HG02981 (cell line): ENCODE measurements at regions not wholly inside any gene's neighbourhood (a gene's known extent, or its start where the extent isn't known, plus 50 kb on each side); places are given as distances from the start of the nearest gene placed in this dataset.

Experiments
- ATAC-seq: cut with Tn5 transposase; IDR thresholded peaks from one replicate; pipeline ENCODE4 v1.9.1; 2021; ENCODE audit warnings: mild to moderate bottlenecking, moderate library complexity; ENCODE audit not compliant: unreplicated experiment

DNA sequence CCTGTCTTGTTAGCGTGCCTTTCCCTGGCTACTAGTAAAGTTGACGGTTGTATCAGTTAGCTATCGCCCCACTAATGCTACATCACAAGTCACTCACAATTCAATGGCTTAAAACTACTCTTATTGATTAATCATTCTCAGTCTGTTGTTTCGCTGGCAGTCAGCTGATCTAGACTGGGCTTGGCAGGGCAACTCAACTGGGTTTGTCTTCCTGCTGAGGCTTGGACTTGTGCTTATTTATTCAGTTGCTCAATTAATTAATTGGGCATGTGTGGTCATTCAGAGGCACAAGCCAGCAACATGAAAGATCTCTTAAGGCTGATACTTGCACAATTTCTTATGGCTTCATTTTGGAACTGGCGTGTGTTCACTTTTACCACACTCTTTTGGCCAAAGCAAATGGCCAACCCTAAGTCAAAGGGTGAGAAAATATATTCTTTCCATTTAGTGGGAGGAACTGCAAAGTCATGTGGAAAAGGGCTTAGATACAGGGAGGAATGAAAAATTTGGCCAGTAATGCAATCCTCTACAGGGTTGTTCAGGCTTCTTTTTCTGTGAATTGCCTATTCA, 333.5 kb downstream of the GPR37 start:
- no peak for ATAC-seq

DNA sequence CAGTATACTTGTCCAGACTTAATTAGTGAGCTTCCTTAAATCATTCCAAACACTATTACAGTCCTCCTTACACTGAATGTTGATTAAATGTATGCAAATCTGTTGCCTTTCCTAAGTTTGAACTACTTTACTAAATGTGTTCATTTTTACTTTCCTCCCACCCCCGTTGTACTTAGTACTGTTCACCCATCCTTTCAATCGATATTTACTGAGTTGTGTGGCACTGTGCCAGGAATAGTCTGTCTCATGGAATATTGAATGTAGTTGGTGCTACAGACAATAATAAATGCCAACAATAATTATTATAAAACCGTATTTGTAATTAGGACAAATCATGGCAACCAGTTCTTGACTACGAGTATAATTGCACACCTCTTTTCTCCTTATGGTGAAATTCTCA, 335.7 kb downstream of the GPR37 start:
- no peak for ATAC-seq

DNA sequence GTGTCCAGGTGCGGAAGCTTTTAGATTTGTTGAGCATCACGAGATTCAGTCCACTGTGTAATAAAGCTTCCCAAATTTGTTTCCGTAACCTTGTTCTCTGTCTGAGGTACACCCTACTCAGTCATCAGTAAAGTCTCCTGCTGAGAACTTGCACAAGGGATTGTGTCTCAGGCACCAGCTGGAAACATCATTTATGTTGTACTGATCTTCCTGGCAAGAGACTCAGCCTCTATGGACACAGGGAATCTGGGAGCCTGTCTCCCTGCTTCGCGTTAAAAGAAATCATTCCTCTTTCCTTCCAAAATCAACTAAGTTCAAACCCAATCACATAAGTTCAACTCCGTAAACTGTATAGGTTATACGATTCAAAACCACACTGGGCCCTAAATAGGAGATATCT, 336.8 kb downstream of the GPR37 start:
- no peak for ATAC-seq

GRCh38 chr7:124426621-124427020, 339.0 kb downstream of the GPR37 start:
- ATAC-seq = no peak

DNA sequence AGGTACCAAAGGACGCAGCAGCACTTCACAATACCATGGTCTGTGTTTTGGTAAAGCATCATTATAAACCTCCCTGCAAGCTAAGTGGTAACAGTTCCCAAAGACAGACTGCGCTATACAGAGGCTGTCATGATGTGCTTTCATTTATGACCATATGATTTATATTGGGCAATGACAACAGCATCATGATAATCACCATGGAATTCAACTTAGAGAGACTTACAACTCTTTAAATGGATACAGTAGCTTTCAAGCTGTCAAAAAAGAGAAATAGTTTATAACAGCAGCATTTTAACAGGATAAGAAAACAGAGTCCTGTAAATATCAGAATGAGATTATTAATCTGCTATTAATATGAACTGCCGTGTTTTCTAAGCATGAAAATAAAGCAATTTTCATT, 341.7 kb downstream of the GPR37 start:
- no peak for ATAC-seq

DNA sequence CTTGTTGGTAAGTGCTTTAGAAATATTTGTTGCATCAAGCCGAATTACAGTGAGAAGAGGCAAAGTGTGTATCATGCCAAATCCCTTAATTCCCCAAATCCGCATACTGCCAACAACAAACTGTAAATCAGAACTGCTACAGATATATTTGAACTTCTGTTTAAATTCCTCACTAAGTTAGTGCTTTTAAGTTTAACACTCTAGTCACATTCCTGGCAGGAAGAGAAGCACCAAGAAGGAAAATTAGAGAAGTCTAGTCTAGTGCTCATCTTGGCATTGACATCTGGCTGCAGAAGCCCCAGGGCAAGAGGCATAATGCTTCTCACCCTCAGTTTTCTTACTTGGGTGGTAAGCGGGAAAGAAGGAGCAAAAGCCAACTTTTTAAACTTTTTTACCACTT, 343.5 kb downstream of the GPR37 start:
- no peak for ATAC-seq

DNA sequence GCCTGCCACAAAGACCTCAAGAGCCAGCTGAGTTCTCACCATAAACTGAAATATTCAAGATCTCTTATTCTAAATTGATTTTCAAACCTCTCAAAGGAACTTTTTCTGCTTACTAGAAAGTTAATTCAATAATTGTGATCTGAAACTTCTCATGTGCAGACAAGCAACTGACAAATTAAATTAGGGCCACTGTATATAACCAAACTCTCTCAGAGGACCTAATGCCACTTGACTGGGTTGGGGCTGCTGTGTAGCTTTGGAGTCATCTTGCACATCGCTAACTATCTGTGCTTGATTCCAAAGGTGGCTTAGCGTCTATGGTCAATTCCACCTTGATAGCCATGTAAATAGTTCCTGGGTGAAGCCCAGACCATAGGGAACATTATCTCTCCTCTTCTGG, 345.2 kb downstream of the GPR37 start:
- no peak for ATAC-seq

- ATAC-seq = no peak
Measured at GRCh38 chr7:124413029-124413428, 352.6 kb downstream of the GPR37 start.

- ATAC-seq = no peak
Measured at GRCh38 chr7:124412531-124412930, 353.1 kb downstream of the GPR37 start.

GRCh38 chr7:124411796-124412195, 353.8 kb downstream of the GPR37 start:
- no peak for ATAC-seq

DNA sequence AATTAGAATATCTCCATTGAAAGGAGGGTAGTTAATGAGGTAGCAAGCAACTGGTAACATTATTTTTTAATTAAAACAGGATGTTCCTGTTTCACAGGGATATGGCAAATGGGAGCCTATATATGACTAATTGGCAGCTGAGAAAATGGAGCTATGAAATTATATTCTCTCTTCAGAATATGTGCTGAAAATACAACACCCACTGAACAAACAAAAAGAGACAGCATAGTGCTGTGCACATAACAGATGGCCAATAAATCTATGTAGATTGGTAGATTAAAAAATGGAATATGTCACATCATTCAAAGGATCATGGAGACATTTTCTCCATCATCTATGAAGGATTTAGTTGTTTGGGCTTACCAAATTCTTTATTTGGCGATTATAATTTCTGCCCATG, 362.0 kb downstream of the GPR37 start:
- ATAC-seq = no peak

DNA sequence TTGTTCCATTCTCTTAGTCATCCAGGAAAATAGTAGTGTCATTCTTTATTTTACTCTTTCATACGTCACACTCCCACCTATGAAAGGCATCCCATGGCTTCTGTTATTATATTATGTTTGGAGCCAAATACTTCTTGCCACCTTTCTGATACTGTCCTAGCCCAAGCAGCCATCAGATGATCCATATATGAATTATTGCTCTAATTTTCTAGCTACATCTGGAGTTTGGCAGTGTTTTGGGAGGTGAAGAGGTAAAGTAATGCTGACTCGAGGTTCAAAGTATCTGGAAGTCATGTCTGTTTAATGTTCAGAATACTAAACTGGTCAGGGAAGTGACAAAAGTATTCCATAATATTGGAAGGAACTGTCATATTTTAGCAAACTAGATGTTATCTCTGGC, 362.5 kb downstream of the GPR37 start:
- ATAC-seq = no peak

DNA sequence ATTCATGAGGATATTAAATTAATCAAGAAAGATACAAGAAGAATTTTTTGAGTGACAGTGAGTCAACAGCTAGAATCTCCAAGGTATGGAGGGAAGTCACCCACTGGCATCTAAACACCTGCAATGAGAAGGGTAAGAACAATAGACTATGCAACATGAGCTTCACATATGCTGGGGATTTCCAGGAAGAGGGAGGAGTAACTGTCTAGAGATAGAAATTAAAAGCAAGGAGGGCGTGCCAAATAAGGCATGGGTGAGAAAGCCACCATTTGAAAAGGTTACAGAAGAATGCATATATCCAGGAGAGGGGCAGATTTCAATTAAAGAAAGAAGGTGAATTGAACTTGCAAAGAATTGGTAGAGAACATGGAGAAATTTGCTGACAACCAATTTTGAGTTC, 365.7 kb downstream of the GPR37 start:
- ATAC-seq = no peak

GRCh38 chr7:124398937-124399552, 366.2 kb upstream of the TMEM229A start:
- ATAC-seq = no peak

DNA sequence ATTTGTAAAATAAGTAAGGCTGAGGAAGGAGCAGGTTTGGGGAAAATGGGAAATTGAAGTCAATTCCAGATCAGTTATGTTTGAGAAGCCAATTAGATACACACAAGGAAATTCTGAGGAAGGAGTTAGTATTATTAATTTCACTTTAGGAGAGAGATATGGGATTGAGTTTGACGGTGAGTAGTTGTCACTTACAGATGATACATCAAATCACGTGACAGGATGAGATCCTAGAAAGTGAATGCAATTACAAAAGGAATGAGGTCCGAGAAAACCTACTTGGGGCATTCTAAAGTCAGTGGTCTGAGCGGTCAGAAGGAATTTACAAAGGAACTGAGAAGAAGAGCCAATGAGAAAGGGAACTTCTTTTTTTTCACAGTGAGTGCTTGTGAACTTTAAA, 364.3 kb upstream of the TMEM229A start:
- ATAC-seq = no peak

DNA sequence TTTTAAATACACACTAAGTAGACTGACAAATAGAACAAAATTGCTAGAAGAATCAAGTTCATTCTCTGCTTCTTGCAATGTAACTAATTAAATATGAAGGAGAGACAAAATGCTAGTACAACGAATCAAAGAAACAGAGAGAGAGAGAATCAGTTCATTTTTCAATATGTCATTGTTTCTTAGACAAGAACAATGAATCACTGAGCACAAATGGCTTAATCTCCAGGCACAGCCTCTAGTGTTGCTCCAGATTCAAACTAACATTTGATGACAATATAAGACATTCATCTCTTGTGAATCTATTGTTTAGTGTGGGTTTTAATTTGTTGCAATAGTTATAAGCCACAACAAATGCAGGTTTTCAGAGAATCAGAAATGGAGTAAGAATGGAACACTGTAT, 357.4 kb upstream of the TMEM229A start:
- no peak for ATAC-seq

GRCh38 chr7:124388751-124389150, 355.9 kb upstream of the TMEM229A start:
- ATAC-seq = no peak

- ATAC-seq = no peak
Measured at GRCh38 chr7:124387056-124387455, 354.2 kb upstream of the TMEM229A start.

GRCh38 chr7:124379296-124379695, 346.4 kb upstream of the TMEM229A start:
- no peak for ATAC-seq

- no peak for ATAC-seq
Measured at GRCh38 chr7:124376111-124376510, 343.2 kb upstream of the TMEM229A start.

DNA sequence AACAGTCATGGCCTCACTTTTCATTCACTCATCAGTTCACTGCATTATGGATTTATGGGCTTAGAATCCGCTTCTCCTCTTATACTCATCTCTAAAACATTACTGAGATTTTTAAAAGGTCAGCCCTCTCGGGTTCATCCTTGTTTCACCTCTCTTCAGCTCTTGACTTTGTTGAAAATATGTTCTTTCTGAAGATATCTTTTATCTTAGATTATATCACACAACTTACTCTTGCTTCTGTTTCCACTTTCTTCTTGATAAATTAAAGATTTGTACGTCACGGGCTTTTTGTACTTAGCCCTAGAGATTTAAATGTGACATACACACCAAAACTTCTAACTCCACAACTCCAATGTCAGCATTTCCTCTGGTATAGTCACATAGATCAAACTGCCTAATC, 342.5 kb upstream of the TMEM229A start:
- ATAC-seq = no peak

GRCh38 chr7:124369310-124369709, 336.4 kb upstream of the TMEM229A start:
- no peak for ATAC-seq

DNA sequence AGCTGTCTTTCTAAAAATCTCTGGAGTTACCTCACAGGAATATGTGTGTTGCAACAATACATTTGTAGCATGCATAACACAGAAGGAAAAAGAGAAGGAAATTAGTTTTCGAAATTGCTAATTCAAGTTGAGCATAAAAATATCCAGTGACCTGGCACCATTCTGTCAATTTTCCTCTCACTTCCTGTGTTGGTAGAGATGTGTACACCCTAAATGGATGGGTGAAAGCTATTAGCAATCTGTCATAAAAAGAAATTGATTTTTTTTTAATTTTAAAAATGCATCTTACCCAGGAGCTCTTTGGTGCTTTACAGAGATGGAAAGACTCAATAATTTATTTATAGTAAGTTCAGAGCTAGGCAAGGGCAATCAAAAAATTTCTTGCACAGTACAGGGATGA, 333.3 kb upstream of the TMEM229A start:
- no peak for ATAC-seq
